Skeletal muscle tissue (tissue), 3 donors: ENCODE measurements at regions not wholly inside any gene's neighbourhood (a gene's known extent, or its start where the extent isn't known, plus 50 kb on each side); places are given as distances from the start of the nearest gene placed in this dataset.
"Not testable (repeated sequence)": the region's sequence is repeated elsewhere in the genome, so short reads cannot be mapped to it uniquely, and the experiment has no call there.

Source experiments
- H3K27ac ChIP-seq: one replicate; pipeline ENCODE4 v1.7.0; 2013; ENCODE audit warnings: mild to moderate bottlenecking, low read depth, low read length, inconsistent platforms
- H3K27me3 ChIP-seq, 3 donors: one replicate each; pipeline ENCODE4 v1.7.0; 2013; ENCODE audit warnings: low read length in 3 of 3; ENCODE audit not compliant: control insufficient read depth in 3 of 3, insufficient read depth in 3 of 3
- H3K36me3 ChIP-seq, 3 donors: one replicate each; pipeline ENCODE4 v1.7.0; 2013; ENCODE audit warnings: low read length in 3 of 3; ENCODE audit not compliant: control insufficient read depth in 3 of 3, insufficient read depth in 3 of 3
- H3K4me1 ChIP-seq, 3 donors: one replicate each; pipeline ENCODE4 v1.7.0; 2013; ENCODE audit warnings: low read length in 3 of 3, mild to moderate bottlenecking in 3 of 3; ENCODE audit not compliant: control insufficient read depth in 3 of 3, insufficient read depth in 3 of 3
- H3K4me3 ChIP-seq, 3 donors: one replicate each; pipeline ENCODE4 v1.7.0; 2013; ENCODE audit warnings: low read length in 3 of 3
- H3K9ac ChIP-seq, 3 donors: one replicate each; pipeline ENCODE4 v1.7.0; 2013; ENCODE audit warnings: low read length in 3 of 3, mild to moderate bottlenecking in 3 of 3, moderate library complexity in 2 of 3, low read depth in 1 of 3
- H3K9me3 ChIP-seq, 3 donors: one replicate each; pipeline ENCODE4 v1.7.0; 2013; ENCODE audit warnings: low read length in 3 of 3; ENCODE audit not compliant: control insufficient read depth in 3 of 3
- donor health status: Osteomylitis.

GRCh38 chr16:72578061-72578460 is 406.1 kb upstream of the PMFBP1 start:
- H3K9ac ChIP-seq, H3K27ac ChIP-seq, H3K4me3 ChIP-seq, H3K9me3 ChIP-seq, H3K27me3 ChIP-seq, H3K4me1 ChIP-seq, H3K36me3 ChIP-seq: not testable (repeated sequence)

GRCh38 chr16:72576189-72576588 is 404.2 kb upstream of the PMFBP1 start:
- Histone ChIP-seq H3K36me3 (no peaks in the 10 kb centered on the region), H3K4me1 (no peaks in the 10 kb centered on the region), H3K9me3 (no peaks in the 10 kb centered on the region), H3K27me3 (no peaks in the 10 kb centered on the region), H3K9ac (no peak overlapping the region), H3K27ac (no peak overlapping the region), H3K4me3 (no peak overlapping the region)

- no peak overlapping the region for H3K27ac ChIP-seq
- H3K36me3 ChIP-seq: no peaks in the 10 kb centered on the region
- no peak overlapping the region for H3K9ac ChIP-seq
- H3K27me3 ChIP-seq: no peaks in the 10 kb centered on the region
- H3K4me3 ChIP-seq: no peak overlapping the region
- H3K9me3 ChIP-seq: no peaks in the 10 kb centered on the region
- no peaks in the 10 kb centered on the region for H3K4me1 ChIP-seq
Measured at GRCh38 chr16:72569677-72570076, 397.7 kb upstream of the PMFBP1 start.

- Histone ChIP-seq H3K4me3 (no peak overlapping the region), H3K9me3 (no peaks in the 10 kb centered on the region), H3K36me3 (no peaks in the 10 kb centered on the region), H3K27ac (no peak overlapping the region), H3K4me1 (no peaks in the 10 kb centered on the region), H3K27me3 (no peaks in the 10 kb centered on the region), H3K9ac (no peak overlapping the region)
Measured at GRCh38 chr16:72568502-72568901, 396.5 kb upstream of the PMFBP1 start.

GRCh38 chr16:72566174-72566573 is 394.2 kb upstream of the PMFBP1 start:
- H3K9ac ChIP-seq: no peak overlapping the region
- H3K27me3 ChIP-seq: no peaks in the 10 kb centered on the region
- H3K27ac ChIP-seq: no peak overlapping the region
- no peaks in the 10 kb centered on the region for H3K36me3 ChIP-seq
- H3K9me3 ChIP-seq: no peaks in the 10 kb centered on the region
- no peaks in the 10 kb centered on the region for H3K4me1 ChIP-seq
- H3K4me3 ChIP-seq: no peak overlapping the region

- Histone ChIP-seq H3K27me3 (no peaks in the 10 kb centered on the region), H3K9me3 (no peaks in the 10 kb centered on the region), H3K9ac (no peak overlapping the region), H3K4me3 (no peak overlapping the region), H3K36me3 (no peaks in the 10 kb centered on the region), H3K27ac (no peak overlapping the region), H3K4me1 (no peaks in the 10 kb centered on the region)
Measured at GRCh38 chr16:72565106-72565505, 393.2 kb upstream of the PMFBP1 start.

GRCh38 chr16:72560617-72561016 is 388.7 kb upstream of the PMFBP1 start:
- H3K4me1 ChIP-seq: no peaks in the 10 kb centered on the region
- no peaks in the 10 kb centered on the region for H3K9me3 ChIP-seq
- H3K36me3 ChIP-seq: no peaks in the 10 kb centered on the region
- H3K27ac ChIP-seq: no peak overlapping the region
- no peaks in the 10 kb centered on the region for H3K27me3 ChIP-seq
- H3K4me3 ChIP-seq: no peak overlapping the region
- H3K9ac ChIP-seq: no peak overlapping the region

- Histone ChIP-seq H3K27me3 (no peaks in the 10 kb centered on the region), H3K27ac (no peak overlapping the region), H3K4me1 (no peaks in the 10 kb centered on the region), H3K9me3 (no peaks in the 10 kb centered on the region), H3K9ac (no peak overlapping the region), H3K4me3 (no peak overlapping the region), H3K36me3 (no peaks in the 10 kb centered on the region)
Measured at GRCh38 chr16:72558501-72558900, 386.5 kb upstream of the PMFBP1 start.

- H3K4me1 ChIP-seq: no peaks in the 10 kb centered on the region
- H3K36me3 ChIP-seq: no peaks in the 10 kb centered on the region
- H3K9ac ChIP-seq: no peak overlapping the region
- H3K27me3 ChIP-seq: no peaks in the 10 kb centered on the region
- H3K9me3 ChIP-seq: no peaks in the 10 kb centered on the region
- no peak overlapping the region for H3K4me3 ChIP-seq
- H3K27ac ChIP-seq: no peak overlapping the region
Measured at GRCh38 chr16:72554935-72555334, 383.0 kb upstream of the PMFBP1 start.

- H3K36me3 ChIP-seq: no peaks in the 10 kb centered on the region
- no peaks in the 10 kb centered on the region for H3K27me3 ChIP-seq
- no peaks in the 10 kb centered on the region for H3K9me3 ChIP-seq
- no peaks in the 10 kb centered on the region for H3K4me1 ChIP-seq
- no peak overlapping the region for H3K9ac ChIP-seq
- H3K4me3 ChIP-seq: no peak overlapping the region
- H3K27ac ChIP-seq: no peak overlapping the region
Measured at GRCh38 chr16:72552654-72553053, 380.7 kb upstream of the PMFBP1 start.

- no peak overlapping the region for H3K4me3 ChIP-seq
Measured at GRCh38 chr16:72551649-72552048, 379.7 kb upstream of the PMFBP1 start.

More at GRCh38 chr16:72551649-72552048, 379.7 kb upstream of the PMFBP1 start:
- Histone ChIP-seq H3K36me3 (no peaks in the 10 kb centered on the region), H3K27me3 (no peaks in the 10 kb centered on the region), H3K9ac (no peak overlapping the region), H3K4me1 (no peaks in the 10 kb centered on the region), H3K27ac (no peak overlapping the region), H3K9me3 (no peaks in the 10 kb centered on the region)
